Activated B cell treated with CpG ODN at 0.5 μM for 24 hours (primary cell): ENCODE measurements at regions not wholly inside any gene's neighbourhood (a gene's known extent, or its start where the extent isn't known, plus 50 kb on each side); places are given as distances from the start of the nearest gene placed in this dataset.

Source experiments
- ATAC-seq: fragments of 200-7000 bp; cut with Tn5 transposase; one replicate; pipeline ENCODE4 v1.10.0; 2021; ENCODE audit warnings: low read depth, mild to moderate bottlenecking, moderate library complexity
- CTCF ChIA-PET: fragments of 350-600 bp; sonication (Branson Sonifier 250); formaldehyde crosslinking; loops from one replicate; lab custom pipeline; 2021; ENCODE audit warnings: antibody characterized with exemption; lab: Charles Lee
- POLR2A ChIA-PET: fragments of 350-600 bp; sonication (Branson Sonifier 250); formaldehyde crosslinking; loops from one replicate; lab custom pipeline; 2021; ENCODE audit warnings: antibody characterized with exemption; lab: Charles Lee
- DNase-seq: peaks from one replicate; pipeline ENCODE4 v3.0.0; 2022
- H3K27ac Mint-ChIP-seq: one replicate; pipeline ENCODE4 v1.8.0; 2020; ENCODE audit warnings: mixed read lengths
- H3K27me3 Mint-ChIP-seq: one replicate; pipeline ENCODE4 v1.8.0; 2021; ENCODE audit warnings: mixed read lengths
- H3K36me3 Mint-ChIP-seq: one replicate; pipeline ENCODE4 v1.8.0; 2021; ENCODE audit warnings: low read depth, mixed read lengths
- H3K4me1 Mint-ChIP-seq: one replicate; pipeline ENCODE4 v1.8.0; 2021; ENCODE audit warnings: mixed read lengths
- H3K4me3 Mint-ChIP-seq: one replicate; pipeline ENCODE4 v1.8.0; 2020; ENCODE audit warnings: mild to moderate bottlenecking, mixed read lengths
- H3K9me3 Mint-ChIP-seq: one replicate; pipeline ENCODE4 v1.8.0; 2020; ENCODE audit warnings: mixed read lengths
- intact Hi-C: fragments of 100-400 bp; cut with micrococcal nuclease; formaldehyde crosslinking; loops from one replicate; pipeline ENCODE4 v1.15.1; 2024
- TF ChIP-seq, protein P1 (sequence below): fragments of 200-600 bp; IDR thresholded peaks from one replicate; pipeline ENCODE4 v1.8.0; 2022; ENCODE audit warnings: antibody characterized with exemption, mild to moderate bottlenecking

GRCh38 chrX:69321006-69321655 is 155.9 kb upstream of the PJA1 start:
- DNase-seq = no peak

GRCh38 chrX:69320116-69320515 is 154.9 kb upstream of the PJA1 start:
- ChIA-PET CTCF (no interaction called here), POLR2A (no interaction called here)
- Mint-ChIP-seq H3K27me3 (no peaks in the 10 kb centered on the region), H3K4me1 (no peaks in the 10 kb centered on the region), H3K9me3 (no peaks in the 10 kb centered on the region), H3K4me3 (no peak overlapping the region), H3K36me3 (no peaks in the 10 kb centered on the region), H3K27ac (no peak overlapping the region)
- no peak for ATAC-seq
- no peak for DNase-seq
- TF ChIP-seq, protein P1, sequence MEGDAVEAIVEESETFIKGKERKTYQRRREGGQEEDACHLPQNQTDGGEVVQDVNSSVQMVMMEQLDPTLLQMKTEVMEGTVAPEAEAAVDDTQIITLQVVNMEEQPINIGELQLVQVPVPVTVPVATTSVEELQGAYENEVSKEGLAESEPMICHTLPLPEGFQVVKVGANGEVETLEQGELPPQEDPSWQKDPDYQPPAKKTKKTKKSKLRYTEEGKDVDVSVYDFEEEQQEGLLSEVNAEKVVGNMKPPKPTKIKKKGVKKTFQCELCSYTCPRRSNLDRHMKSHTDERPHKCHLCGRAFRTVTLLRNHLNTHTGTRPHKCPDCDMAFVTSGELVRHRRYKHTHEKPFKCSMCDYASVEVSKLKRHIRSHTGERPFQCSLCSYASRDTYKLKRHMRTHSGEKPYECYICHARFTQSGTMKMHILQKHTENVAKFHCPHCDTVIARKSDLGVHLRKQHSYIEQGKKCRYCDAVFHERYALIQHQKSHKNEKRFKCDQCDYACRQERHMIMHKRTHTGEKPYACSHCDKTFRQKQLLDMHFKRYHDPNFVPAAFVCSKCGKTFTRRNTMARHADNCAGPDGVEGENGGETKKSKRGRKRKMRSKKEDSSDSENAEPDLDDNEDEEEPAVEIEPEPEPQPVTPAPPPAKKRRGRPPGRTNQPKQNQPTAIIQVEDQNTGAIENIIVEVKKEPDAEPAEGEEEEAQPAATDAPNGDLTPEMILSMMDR = no peak
- intact Hi-C loops = no loop called here

More at GRCh38 chrX:69321006-69321655, 155.9 kb upstream of the PJA1 start:
- Mint-ChIP-seq H3K36me3 (no peaks in the 10 kb centered on the region), H3K4me1 (no peaks in the 10 kb centered on the region), H3K27ac (no peak overlapping the region), H3K27me3 (no peaks in the 10 kb centered on the region), H3K4me3 (no peak overlapping the region), H3K9me3 (no peaks in the 10 kb centered on the region)
- intact Hi-C loops = no loop called here
- TF ChIP-seq, protein P1 = no peak
- ChIA-PET POLR2A (no interaction called here), CTCF (interaction anchor here (0.6 kb wide), 1 partner anchor 100 kb away, joined by 3 read pairs; no protein-coding TSS in a partner anchor)
- no peak for ATAC-seq

GRCh38 chrX:69319376-69319775 is 154.1 kb upstream of the PJA1 start:
- ChIA-PET POLR2A (no interaction called here), CTCF (no interaction called here)
- Mint-ChIP-seq H3K36me3 (no peaks in the 10 kb centered on the region), H3K4me1 (no peaks in the 10 kb centered on the region), H3K9me3 (no peaks in the 10 kb centered on the region), H3K4me3 (no peak overlapping the region), H3K27ac (no peak overlapping the region), H3K27me3 (no peaks in the 10 kb centered on the region)
- TF ChIP-seq, protein P1 = no peak
- no peak for DNase-seq
- ATAC-seq = no peak
- intact Hi-C loops = no loop called here

DNA sequence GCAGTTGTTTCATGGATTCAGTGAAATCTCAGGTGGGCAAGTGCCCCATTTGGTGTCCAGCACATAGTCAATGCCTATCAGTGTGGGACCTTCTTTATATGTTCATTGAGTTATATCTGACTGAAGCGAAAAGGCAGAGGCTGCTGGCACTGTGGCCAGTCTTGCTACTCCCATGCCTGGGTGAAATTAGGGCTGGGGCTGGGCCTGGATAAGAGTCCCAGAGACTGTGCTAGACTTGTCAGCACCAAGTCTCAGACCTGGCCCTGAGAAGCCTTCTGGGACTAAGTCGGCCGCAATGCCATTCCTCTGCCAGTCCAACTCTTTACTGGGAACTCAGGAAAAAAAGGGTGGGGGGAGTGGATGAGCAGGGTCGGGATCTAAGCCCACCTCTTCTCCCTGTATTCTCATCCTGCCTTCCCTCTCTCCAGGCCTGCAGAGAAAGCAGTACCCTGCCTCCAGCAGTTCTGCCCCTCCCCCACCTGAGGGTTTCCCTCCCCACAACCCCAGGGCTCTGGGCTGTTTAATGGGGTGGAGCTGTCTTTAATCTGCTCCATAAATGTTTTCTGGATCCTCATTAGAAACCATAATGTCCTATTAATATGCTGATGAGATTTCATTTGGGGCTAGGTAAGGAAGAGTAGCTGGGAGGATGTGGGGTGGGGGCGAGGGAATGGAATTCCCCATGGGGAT is 153.5 kb upstream of the PJA1 start:
- CTCF ChIA-PET = no interaction called here
- POLR2A ChIA-PET = no interaction called here
- H3K27me3 Mint-ChIP-seq = no peaks in the 10 kb centered on the region

DNA sequence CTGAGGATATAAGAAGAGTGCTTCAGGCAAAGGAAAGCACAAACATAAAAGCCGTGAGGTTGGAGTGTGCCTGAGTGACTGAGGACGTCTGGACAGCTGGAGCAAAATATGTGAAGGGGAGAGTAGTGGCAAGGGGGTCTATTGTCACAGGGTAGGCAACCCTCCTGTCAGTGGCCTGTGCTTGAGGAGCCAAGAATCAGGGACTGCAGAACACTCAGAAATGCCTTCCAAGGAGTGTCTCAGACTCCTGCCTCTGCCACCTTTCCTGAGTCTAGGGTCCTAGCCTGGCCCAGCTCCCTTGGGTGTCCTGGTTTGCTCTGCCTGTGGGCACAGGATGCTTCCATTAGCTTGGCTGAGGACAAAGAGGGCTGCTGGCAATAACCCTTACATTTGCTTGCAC is 152.5 kb upstream of the PJA1 start:
- Mint-ChIP-seq H3K4me1 (no peaks in the 10 kb centered on the region), H3K4me3 (no peak overlapping the region), H3K27ac (no peak overlapping the region), H3K9me3 (no peaks in the 10 kb centered on the region), H3K27me3 (no peaks in the 10 kb centered on the region), H3K36me3 (no peaks in the 10 kb centered on the region)
- ATAC-seq = no peak
- TF ChIP-seq, protein P1 = no peak
- CTCF ChIA-PET = no interaction called here
- intact Hi-C loops = no loop called here
- POLR2A ChIA-PET = no interaction called here
- DNase-seq = no peak

More for the DNA sequence above, 153.5 kb upstream of the PJA1 start:
- TF ChIP-seq, protein P1 = no peak
- DNase-seq = no peak
- Mint-ChIP-seq H3K9me3 (no peaks in the 10 kb centered on the region), H3K36me3 (no peaks in the 10 kb centered on the region), H3K4me1 (no peaks in the 10 kb centered on the region), H3K27ac (no peak overlapping the region), H3K4me3 (no peak overlapping the region)
- intact Hi-C loops = no loop called here
- no peak for ATAC-seq
